Vagina (tissue), 2 donors: ENCODE measurements at regions not wholly inside any gene's neighbourhood (a gene's known extent, or its start where the extent isn't known, plus 50 kb on each side); places are given as distances from the start of the nearest gene placed in this dataset.

Experiments
- DNase-seq, 2 donors: peaks; one replicate each; pipeline ENCODE4 v3.0.0-alpha.2; 2017; ENCODE audit errors: extremely low spot score in 2 of 2
- H3K27ac ChIP-seq: fragments of 200-600 bp; sonication (generic); one replicate; pipeline ENCODE4 v1.5.1; 2019
- H3K27me3 ChIP-seq: fragments of 200-600 bp; sonication (generic); one replicate; pipeline ENCODE4 v1.5.1; 2019
- H3K36me3 ChIP-seq, 2 donors: fragments of 200-600 bp; sonication (generic); one replicate each; pipeline ENCODE4 v1.5.1; 2017 to 2019
- H3K4me1 ChIP-seq: fragments of 200-600 bp; sonication (generic); one replicate; pipeline ENCODE4 v1.5.1; 2019
- H3K4me3 ChIP-seq, 2 donors: fragments of 200-600 bp; sonication (generic); 1 replicate in 1 of 2; 2 replicates in 1 of 2; pipeline ENCODE4 v1.5.1; 2016 to 2019
- H3K9me3 ChIP-seq: fragments of 200-600 bp; sonication (generic); one replicate; pipeline ENCODE4 v1.5.1; 2019
- POLR2A ChIP-seq, 2 donors: fragments of 450-650 bp; IDR thresholded peaks; one replicate each; pipeline ENCODE4 v1.6.1; 2017; ENCODE audit warnings: antibody characterized with exemption in 2 of 2, mild to moderate bottlenecking in 2 of 2, moderate library complexity in 2 of 2
- POLR2AphosphoS5 ChIP-seq, 2 donors: sonication (generic); formaldehyde crosslinking; IDR thresholded peaks; one replicate each; pipeline ENCODE4 v1.9.0; 2017; ENCODE audit warnings: antibody characterized with exemption in 2 of 2, mild to moderate bottlenecking in 2 of 2, low read depth in 1 of 2; ENCODE audit not compliant: insufficient read depth in 1 of 2
- intact Hi-C: fragments of 100-400 bp; cut with DNase I; formaldehyde crosslinking; loops from one replicate; pipeline ENCODE4 v1.15.1; 2023
- TF ChIP-seq, protein P1 (sequence below), 3 experiments: fragments of 450-650 bp in 2 of 3; fragments of 200-600 bp in 1 of 3; sonication (generic) in 1 of 3; IDR thresholded peaks; one replicate each; pipeline ENCODE4 v1.5.1; 2017 to 2019; ENCODE audit warnings: antibody characterized with exemption in 3 of 3, mild to moderate bottlenecking in 2 of 3, moderate library complexity in 2 of 3

DNA sequence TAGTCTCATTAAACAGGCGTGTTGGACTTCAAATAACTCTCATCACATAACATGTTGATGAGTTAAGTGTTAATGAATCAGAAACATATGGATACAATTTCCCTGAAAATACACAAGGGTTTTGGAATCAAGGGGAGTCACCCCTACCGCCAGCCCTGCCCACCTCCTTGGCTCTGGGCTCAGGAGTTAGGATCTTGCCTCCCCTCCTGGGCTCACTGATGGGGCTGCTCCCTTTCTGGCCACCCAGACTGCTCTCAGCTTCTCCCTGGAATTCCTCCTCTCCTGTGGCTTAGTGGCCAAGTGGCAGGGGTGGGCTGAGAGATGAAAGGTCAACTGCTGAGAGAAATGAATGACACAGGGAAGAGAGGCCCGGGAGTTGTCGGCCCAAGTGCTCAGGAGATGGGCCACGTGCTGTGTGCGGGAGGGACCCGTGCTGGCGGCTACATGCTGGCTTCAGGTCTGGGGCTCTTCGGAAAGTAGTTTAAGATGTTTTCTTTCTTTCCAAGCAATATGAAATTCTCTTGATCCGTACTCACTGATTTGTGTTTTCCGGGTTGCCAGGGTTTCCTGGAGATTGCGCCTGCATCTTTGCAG is 55.8 kb upstream of the TNP1 start:
- intact Hi-C loops: no loop called here
- Histone ChIP-seq H3K27me3 (no peaks in the 10 kb centered on the region), H3K36me3 (no peaks in the 10 kb centered on the region), H3K27ac (peak overlapping the region; percentile 47), H3K4me3 (no peak overlapping the region), H3K9me3 (no peaks in the 10 kb centered on the region), H3K4me1 (no peaks in the 10 kb centered on the region)
- TF ChIP-seq, protein P1, sequence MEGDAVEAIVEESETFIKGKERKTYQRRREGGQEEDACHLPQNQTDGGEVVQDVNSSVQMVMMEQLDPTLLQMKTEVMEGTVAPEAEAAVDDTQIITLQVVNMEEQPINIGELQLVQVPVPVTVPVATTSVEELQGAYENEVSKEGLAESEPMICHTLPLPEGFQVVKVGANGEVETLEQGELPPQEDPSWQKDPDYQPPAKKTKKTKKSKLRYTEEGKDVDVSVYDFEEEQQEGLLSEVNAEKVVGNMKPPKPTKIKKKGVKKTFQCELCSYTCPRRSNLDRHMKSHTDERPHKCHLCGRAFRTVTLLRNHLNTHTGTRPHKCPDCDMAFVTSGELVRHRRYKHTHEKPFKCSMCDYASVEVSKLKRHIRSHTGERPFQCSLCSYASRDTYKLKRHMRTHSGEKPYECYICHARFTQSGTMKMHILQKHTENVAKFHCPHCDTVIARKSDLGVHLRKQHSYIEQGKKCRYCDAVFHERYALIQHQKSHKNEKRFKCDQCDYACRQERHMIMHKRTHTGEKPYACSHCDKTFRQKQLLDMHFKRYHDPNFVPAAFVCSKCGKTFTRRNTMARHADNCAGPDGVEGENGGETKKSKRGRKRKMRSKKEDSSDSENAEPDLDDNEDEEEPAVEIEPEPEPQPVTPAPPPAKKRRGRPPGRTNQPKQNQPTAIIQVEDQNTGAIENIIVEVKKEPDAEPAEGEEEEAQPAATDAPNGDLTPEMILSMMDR (IDR thresholded peaks at IDR 0.05): no peak
- peak in 1 of 2 donors; percentile 19 for TF ChIP-seq POLR2AphosphoS5 (IDR thresholded peaks at IDR 0.05; ENCODE audit: insufficient read depth in 1 of 2, low read depth in 1 of 2)
- no peak for DNase-seq

GRCh38 chr2:216914491-216914890 is 54.6 kb upstream of the TNP1 start:
- H3K36me3 ChIP-seq: no peaks in the 10 kb centered on the region
- H3K27ac ChIP-seq: no peak overlapping the region
- no peaks in the 10 kb centered on the region for H3K9me3 ChIP-seq
- no peaks in the 10 kb centered on the region for H3K27me3 ChIP-seq
- no peaks in the 10 kb centered on the region for H3K4me1 ChIP-seq
- intact Hi-C loops: no loop called here
- TF ChIP-seq, protein P1 (IDR thresholded peaks at IDR 0.05): no peak
- TF ChIP-seq POLR2A (IDR thresholded peaks at IDR 0.05): no peak
- TF ChIP-seq POLR2AphosphoS5 (IDR thresholded peaks at IDR 0.05; ENCODE audit: insufficient read depth in 1 of 2, low read depth in 1 of 2): no peak
- DNase-seq: no peak
- H3K4me3 ChIP-seq: no peak overlapping the region

- TF ChIP-seq, protein P1 (IDR thresholded peaks at IDR 0.05): no peak
- TF ChIP-seq POLR2A (IDR thresholded peaks at IDR 0.05) (no peak), POLR2AphosphoS5 (IDR thresholded peaks at IDR 0.05; ENCODE audit: insufficient read depth in 1 of 2, low read depth in 1 of 2) (no peak)
- H3K4me3 ChIP-seq: no peak overlapping the region
- no peaks in the 10 kb centered on the region for H3K9me3 ChIP-seq
- no peaks in the 10 kb centered on the region for H3K36me3 ChIP-seq
- H3K4me1 ChIP-seq: no peaks in the 10 kb centered on the region
- H3K27me3 ChIP-seq: no peaks in the 10 kb centered on the region
- intact Hi-C loops: no loop called here
- DNase-seq: no peak
- H3K27ac ChIP-seq: peak overlapping the region; percentile 10
These were observed 52.0 kb upstream of the TNP1 start for GRCh38 chr2:216911886-216912285.

DNA sequence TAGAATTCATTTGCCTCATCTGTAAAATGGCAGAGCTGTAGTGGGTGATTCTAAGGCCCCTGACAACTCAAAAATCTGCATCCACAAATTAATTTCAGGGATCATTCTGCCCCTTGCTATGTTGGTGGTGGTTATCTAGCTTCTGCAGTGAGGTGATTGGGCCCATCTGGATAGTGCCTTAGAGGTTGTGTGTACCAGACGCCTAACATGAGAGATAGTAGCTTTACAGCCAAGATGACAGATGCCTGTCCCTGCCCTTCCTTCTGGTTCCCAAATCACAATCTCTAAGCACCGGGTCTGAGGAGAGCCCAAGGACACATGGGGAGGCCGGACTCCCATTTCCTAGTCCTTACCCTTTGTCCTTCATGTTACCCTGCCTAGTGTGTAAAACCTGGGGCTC is 51.1 kb upstream of the TNP1 start:
- intact Hi-C loops: no loop called here
- no peak for TF ChIP-seq POLR2A (IDR thresholded peaks at IDR 0.05)
- no peak for TF ChIP-seq POLR2AphosphoS5 (IDR thresholded peaks at IDR 0.05; ENCODE audit: insufficient read depth in 1 of 2, low read depth in 1 of 2)
- TF ChIP-seq, protein P1 (IDR thresholded peaks at IDR 0.05): no peak
- DNase-seq: no peak

DNA sequence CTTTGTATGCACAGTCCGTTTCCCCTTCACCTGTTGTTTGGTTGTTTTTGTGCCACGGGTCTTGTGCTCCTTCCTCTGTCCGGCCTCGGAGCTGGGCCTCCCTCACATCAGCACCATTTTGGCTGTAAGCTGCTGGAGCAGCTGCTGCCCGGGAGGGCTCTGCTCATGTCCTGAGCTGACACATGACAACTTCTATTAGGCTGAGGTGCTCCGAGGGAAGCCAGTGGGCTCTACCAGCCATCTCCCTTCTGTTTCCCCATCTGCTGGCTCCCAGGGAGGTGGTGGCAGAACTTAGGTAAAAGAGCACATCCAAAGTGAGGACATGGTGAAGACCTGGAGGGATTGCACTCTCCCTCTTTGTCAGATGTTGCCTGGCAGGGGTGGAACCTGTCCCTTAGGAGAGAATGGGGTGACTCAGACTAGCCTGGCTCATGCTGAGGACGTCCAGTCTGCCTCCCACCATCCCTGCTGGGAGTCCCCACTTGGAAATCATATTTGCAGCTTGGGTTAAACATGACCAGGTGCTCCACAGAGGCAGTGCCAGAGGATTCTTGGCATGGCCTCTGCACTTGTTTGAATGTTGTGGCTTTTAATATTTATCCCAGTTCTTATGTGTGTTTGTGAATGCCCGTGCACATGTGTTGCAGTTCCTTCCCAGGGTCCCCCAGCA is 49.8 kb upstream of the TNP1 start:
- intact Hi-C loops: no loop called here
- no peak for DNase-seq
- Histone ChIP-seq H3K9me3 (no peaks in the 10 kb centered on the region), H3K27ac (no peak overlapping the region), H3K4me1 (no peaks in the 10 kb centered on the region), H3K36me3 (no peaks in the 10 kb centered on the region), H3K4me3 (no peak overlapping the region), H3K27me3 (no peaks in the 10 kb centered on the region)
- TF ChIP-seq, protein P1 (IDR thresholded peaks at IDR 0.05): no peak
- TF ChIP-seq POLR2A (IDR thresholded peaks at IDR 0.05) (no peak), POLR2AphosphoS5 (IDR thresholded peaks at IDR 0.05; ENCODE audit: insufficient read depth in 1 of 2, low read depth in 1 of 2) (no peak)

More for the DNA sequence above, 51.1 kb upstream of the TNP1 start:
- Histone ChIP-seq H3K36me3 (no peaks in the 10 kb centered on the region), H3K4me1 (no peaks in the 10 kb centered on the region), H3K4me3 (no peak overlapping the region), H3K27ac (no peak overlapping the region), H3K9me3 (no peaks in the 10 kb centered on the region), H3K27me3 (no peaks in the 10 kb centered on the region)
